Endothelial cell of umbilical vein (primary cell): ENCODE measurements at regions not wholly inside any gene's neighbourhood (a gene's known extent, or its start where the extent isn't known, plus 50 kb on each side); places are given as distances from the start of the nearest gene placed in this dataset.

Source experiments
- BruUV-seq: library from RNA; stranded (reverse); fragments of 400-500 nt; replicated peaks from 2 replicates; lab custom pipeline; 2021; lab: Mats Ljungman, UMichigan
- CTCF ChIA-PET: fragments of 300-600, 350-600 bp; sonication (Branson Sonifier 250); formaldehyde crosslinking; loops from one replicate; lab custom pipeline; 2021; ENCODE audit warnings: antibody characterized with exemption, inconsistent platforms; lab: Charles Lee
- POLR2A ChIA-PET: fragments of 300-600, 350-600 bp; sonication (Branson Sonifier 250); formaldehyde crosslinking; loops from one replicate; lab custom pipeline; 2021; ENCODE audit warnings: antibody characterized with exemption, inconsistent platforms; lab: Charles Lee
- DNase-seq: peaks from one replicate; pipeline ENCODE4 v3.0.0-alpha.2; 2011; ENCODE audit warnings: low read depth, low spot score
- FAIRE-seq: peaks from 2 replicates; lab custom pipeline; 2011; peaks lifted over from hg19 to GRCh38; lab: Jason Lieb, UNC
- H2AFZ ChIP-seq: 2 replicates; pipeline ENCODE4 v1.6.0; 2012; ENCODE audit warnings: low read depth, low read length, control low read depth, inconsistent platforms
- H3K27ac ChIP-seq: 2 replicates; pipeline ENCODE4 v1.5.1; 2011; ENCODE audit warnings: low read depth, mild to moderate bottlenecking, control low read depth, low read length, moderate library complexity; ENCODE audit not compliant: insufficient read depth
- H3K27me3 ChIP-seq, 2 experiments: 2 replicates each; pipeline versions ENCODE4 v1.6.0 to v1.6.1; 2011; ENCODE audit warnings: low read length in 2 of 2, mixed read lengths in 1 of 2; ENCODE audit not compliant: control insufficient read depth in 2 of 2, insufficient read depth in 2 of 2
- H3K36me3 ChIP-seq, 2 experiments: 2 replicates in 1 of 2; 3 replicates in 1 of 2; pipeline ENCODE4 v1.5.1; 2011; ENCODE audit warnings: low read length in 2 of 2, mild to moderate bottlenecking in 1 of 2, moderate library complexity in 1 of 2; ENCODE audit not compliant: control insufficient read depth in 2 of 2, insufficient read depth in 2 of 2; ENCODE audit errors: extremely low read depth in 1 of 2
- H3K4me1 ChIP-seq: 3 replicates; pipeline ENCODE4 v1.5.1; 2011; ENCODE audit warnings: mild to moderate bottlenecking, low read length; ENCODE audit not compliant: control insufficient read depth, insufficient read depth; ENCODE audit errors: extremely low read depth
- H3K4me2 ChIP-seq: 2 replicates; pipeline ENCODE4 v1.6.1; 2011; ENCODE audit warnings: low read length, control low read depth, mixed read lengths; ENCODE audit not compliant: insufficient read depth
- H3K4me3 ChIP-seq, 3 experiments: fragments of 200-600 bp in 1 of 3; sonication (generic), shearing (Covaris generic) in 1 of 3; replicated peaks in 1 of 3; 2 replicates each; pipeline ENCODE4 v1.5.1; 2011 to 2016; ENCODE audit warnings: control low read depth in 3 of 3, low read length in 3 of 3, mild to moderate bottlenecking in 2 of 3, inconsistent platforms in 1 of 3, low read depth in 1 of 3, moderate library complexity in 1 of 3; ENCODE audit not compliant: insufficient read depth in 1 of 3
- H3K79me2 ChIP-seq: 2 replicates; pipeline ENCODE4 v1.6.0; 2012; ENCODE audit warnings: low read length, inconsistent platforms; ENCODE audit not compliant: control insufficient read depth, insufficient read depth
- H3K9ac ChIP-seq: replicated peaks from 2 replicates; pipeline ENCODE3; 2011; ENCODE audit warnings: low read length, control low read depth; ENCODE audit not compliant: insufficient read depth; ENCODE audit errors: extremely low read depth
- H3K9me1 ChIP-seq: replicated peaks from 3 replicates; pipeline ENCODE4 v1.6.0; 2011; ENCODE audit warnings: mild to moderate bottlenecking, low read length; ENCODE audit not compliant: control insufficient read depth, insufficient read depth; ENCODE audit errors: extremely low read depth
- H3K9me3 ChIP-seq: replicated peaks from 2 replicates; pipeline ENCODE4 v1.5.1; 2012; ENCODE audit warnings: low read length, inconsistent platforms; ENCODE audit not compliant: control insufficient read depth, insufficient read depth
- H4K20me1 ChIP-seq: replicated peaks from 2 replicates; pipeline ENCODE3; 2011; ENCODE audit warnings: mild to moderate bottlenecking, low read length; ENCODE audit not compliant: control insufficient read depth, insufficient read depth; ENCODE audit errors: extremely low read depth
- EZH2 ChIP-seq: IDR thresholded peaks from 2 replicates; pipeline ENCODE4 v1.6.1; 2012; ENCODE audit warnings: borderline replicate concordance, low read depth, mild to moderate bottlenecking, moderate library complexity, low read length, inconsistent platforms; ENCODE audit not compliant: severe bottlenecking
- GATA2 ChIP-seq: IDR thresholded peaks from 2 replicates; pipeline ENCODE4 v1.7.0; 2011; ENCODE audit warnings: low read depth, mild to moderate bottlenecking, moderate library complexity, mixed read lengths, low read length; ENCODE audit not compliant: insufficient read length, insufficient read depth
- JUN ChIP-seq: IDR thresholded peaks from 2 replicates; pipeline ENCODE4 v1.6.1; 2011; ENCODE audit warnings: borderline replicate concordance, low read depth; ENCODE audit not compliant: insufficient read length, insufficient read depth
- MYC ChIP-seq: IDR thresholded peaks from one replicate; pipeline ENCODE4 v1.6.1; 2011; ENCODE audit warnings: mild to moderate bottlenecking, low read depth, low read length
- POLR2A ChIP-seq: IDR thresholded peaks from 2 replicates; pipeline ENCODE4 v1.6.1; 2012; ENCODE audit warnings: low read depth, mild to moderate bottlenecking, control low read depth, low read length
- dilution Hi-C: fragments of 300-500 bp; cut with MboI; formaldehyde crosslinking; loops from one replicate; pipeline ENCODE4 v1.15.0; 2019; ENCODE audit warnings: low sequenced_read_pairs; ENCODE audit not compliant: extremely low pct_ligation_motif_present
- intact Hi-C: fragments of 100-400 bp; cut with micrococcal nuclease; formaldehyde crosslinking; loops from one replicate; pipeline ENCODE4 v1.10.0; 2022
- TF ChIP-seq, protein P1 (sequence below): IDR thresholded peaks from 2 replicates; pipeline ENCODE4 v1.6.1; 2011; ENCODE audit not compliant: insufficient read depth, insufficient read length
- TF ChIP-seq, protein P2 (sequence below), 2 donors: IDR thresholded peaks; 1 replicate in 1 of 2; 2 replicates in 1 of 2; pipeline ENCODE4 v1.5.1; 2011; ENCODE audit warnings: low read length in 2 of 2, mild to moderate bottlenecking in 2 of 2, moderate library complexity in 2 of 2, control low read depth in 1 of 2, inconsistent platforms in 1 of 2, low read depth in 1 of 2; ENCODE audit not compliant: insufficient read depth in 1 of 2; ENCODE audit errors: extremely low read depth in 1 of 2

DNA sequence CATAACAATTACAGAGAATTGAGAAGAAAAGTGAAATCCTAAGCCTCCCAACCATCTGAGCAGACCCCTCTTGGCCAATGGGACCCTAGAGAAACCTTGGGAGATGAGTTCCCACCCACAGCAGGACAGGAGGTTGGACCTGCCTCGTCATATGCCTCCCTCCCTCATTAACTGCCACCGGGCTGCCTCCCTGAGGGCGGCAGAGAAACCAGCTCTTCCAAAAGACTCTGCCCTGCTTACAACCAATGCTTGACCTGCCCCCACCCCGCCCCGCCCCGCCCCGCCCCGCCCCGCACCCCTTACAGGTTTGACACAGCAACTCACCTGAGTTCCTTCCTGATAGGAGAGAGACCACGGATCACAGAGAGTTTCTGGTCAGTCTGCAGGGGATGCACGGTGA is 86.1 kb downstream of the ADRA2C start:
- CTCF ChIA-PET = no interaction called here

DNA sequence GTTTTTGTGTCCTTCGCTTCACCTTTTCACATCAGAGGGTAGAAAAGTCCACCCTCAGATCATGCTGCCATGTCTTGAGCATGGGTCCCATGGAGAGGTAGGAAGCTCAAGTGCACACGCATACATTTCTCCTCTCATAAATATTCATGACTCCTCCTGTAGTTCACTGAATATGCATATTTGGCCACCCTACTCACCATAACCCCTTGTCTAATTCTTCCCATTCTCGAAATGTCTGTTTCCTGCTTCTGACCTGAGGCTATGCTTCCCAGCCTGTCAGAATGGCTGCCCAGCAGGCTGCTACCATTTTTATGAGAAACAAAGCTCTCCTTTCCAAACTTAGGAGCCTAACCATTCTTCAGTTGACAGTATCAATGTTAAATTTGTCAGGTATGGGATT is 86.5 kb downstream of the ADRA2C start:
- POLR2A ChIA-PET = no interaction called here
- Histone ChIP-seq H3K4me3 (no peak overlapping the region), H3K9me3 (no peaks in the 10 kb centered on the region), H3K9ac (no peak overlapping the region), H3K27me3 (no peaks in the 10 kb centered on the region), H2AFZ (no peak overlapping the region), H3K4me1 (no peaks in the 10 kb centered on the region), H3K79me2 (no peaks in the 10 kb centered on the region), H3K27ac (no peak overlapping the region), H3K36me3 (no peaks in the 10 kb centered on the region), H3K4me2 (no peak overlapping the region), H3K9me1 (no peaks in the 10 kb centered on the region), H4K20me1 (no peaks in the 10 kb centered on the region)
- FAIRE-seq (no peak), DNase-seq (no peak)
- intact Hi-C loops (no loop called here), dilution Hi-C loops (no loop called here)
- no peak for TF ChIP-seq GATA2
- no peak for TF ChIP-seq JUN
- TF ChIP-seq, protein P1, sequence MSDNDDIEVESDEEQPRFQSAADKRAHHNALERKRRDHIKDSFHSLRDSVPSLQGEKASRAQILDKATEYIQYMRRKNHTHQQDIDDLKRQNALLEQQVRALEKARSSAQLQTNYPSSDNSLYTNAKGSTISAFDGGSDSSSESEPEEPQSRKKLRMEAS = no peak
- TF ChIP-seq EZH2 = no peak
- TF ChIP-seq, protein P2, sequence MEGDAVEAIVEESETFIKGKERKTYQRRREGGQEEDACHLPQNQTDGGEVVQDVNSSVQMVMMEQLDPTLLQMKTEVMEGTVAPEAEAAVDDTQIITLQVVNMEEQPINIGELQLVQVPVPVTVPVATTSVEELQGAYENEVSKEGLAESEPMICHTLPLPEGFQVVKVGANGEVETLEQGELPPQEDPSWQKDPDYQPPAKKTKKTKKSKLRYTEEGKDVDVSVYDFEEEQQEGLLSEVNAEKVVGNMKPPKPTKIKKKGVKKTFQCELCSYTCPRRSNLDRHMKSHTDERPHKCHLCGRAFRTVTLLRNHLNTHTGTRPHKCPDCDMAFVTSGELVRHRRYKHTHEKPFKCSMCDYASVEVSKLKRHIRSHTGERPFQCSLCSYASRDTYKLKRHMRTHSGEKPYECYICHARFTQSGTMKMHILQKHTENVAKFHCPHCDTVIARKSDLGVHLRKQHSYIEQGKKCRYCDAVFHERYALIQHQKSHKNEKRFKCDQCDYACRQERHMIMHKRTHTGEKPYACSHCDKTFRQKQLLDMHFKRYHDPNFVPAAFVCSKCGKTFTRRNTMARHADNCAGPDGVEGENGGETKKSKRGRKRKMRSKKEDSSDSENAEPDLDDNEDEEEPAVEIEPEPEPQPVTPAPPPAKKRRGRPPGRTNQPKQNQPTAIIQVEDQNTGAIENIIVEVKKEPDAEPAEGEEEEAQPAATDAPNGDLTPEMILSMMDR (IDR thresholded peaks at IDR 0.05; ENCODE audit: extremely low read depth in 1 of 2, insufficient read depth in 1 of 2, low read depth in 1 of 2, low read length in 2 of 2) = no peak
- CTCF ChIA-PET = no interaction called here
- no TSS peak for BruUV-seq

More for the DNA sequence above, 86.1 kb downstream of the ADRA2C start:
- dilution Hi-C loops (no loop called here), intact Hi-C loops (no loop called here)
- no peaks in the 10 kb centered on the region for H3K27me3 ChIP-seq
- H3K79me2 ChIP-seq = no peaks in the 10 kb centered on the region
- no TSS peak for BruUV-seq
- TF ChIP-seq, protein P1 = no peak
- TF ChIP-seq GATA2 = no peak
- TF ChIP-seq EZH2 = no peak
- TF ChIP-seq POLR2A = no peak
- TF ChIP-seq, protein P2 (IDR thresholded peaks at IDR 0.05; ENCODE audit: extremely low read depth in 1 of 2, insufficient read depth in 1 of 2, low read depth in 1 of 2, low read length in 2 of 2) = no peak
- no peak for TF ChIP-seq MYC
- POLR2A ChIA-PET = no interaction called here
- no peak overlapping the region for H3K4me2 ChIP-seq
- H3K36me3 ChIP-seq = no peaks in the 10 kb centered on the region
- FAIRE-seq (no peak), DNase-seq (no peak)
- H2AFZ ChIP-seq = no peak overlapping the region
- no peak overlapping the region for H3K27ac ChIP-seq
- no peak overlapping the region for H3K4me3 ChIP-seq
- no peaks in the 10 kb centered on the region for H3K4me1 ChIP-seq
- H3K9me3 ChIP-seq = no peaks in the 10 kb centered on the region
- H3K9ac ChIP-seq = no peak overlapping the region
- no peaks in the 10 kb centered on the region for H3K9me1 ChIP-seq
- no peaks in the 10 kb centered on the region for H4K20me1 ChIP-seq
